WTC11 (cell line): ENCODE measurements at regions not wholly inside any gene's neighbourhood (a gene's known extent, or its start where the extent isn't known, plus 50 kb on each side); places are given as distances from the start of the nearest gene placed in this dataset.

ENCODE experiments used
- ATAC-seq: fragments of 200-7000 bp; cut with Tn5 transposase; 2 replicates; pipeline ENCODE4 v1.10.0; 2021; ENCODE audit warnings: mild to moderate bottlenecking, moderate library complexity
- CTCF ChIA-PET: fragments of 300-600 bp; sonication (Branson Sonifier 250); formaldehyde crosslinking; loops from one replicate; lab custom pipeline; 2021; ENCODE audit warnings: antibody characterized with exemption; lab: Charles Lee
- POLR2A ChIA-PET: fragments of 350-600 bp; sonication (Branson Sonifier 250); formaldehyde crosslinking; loops from one replicate; lab custom pipeline; 2021; ENCODE audit warnings: antibody characterized with exemption; lab: Charles Lee
- DNase-seq: peaks from one replicate; pipeline ENCODE4 v3.0.0; 2021; ENCODE audit warnings: low spot score
- H3K27ac Mint-ChIP-seq: 2 replicates; pipeline ENCODE4 v1.8.0; 2021; ENCODE audit warnings: mixed read lengths
- H3K27me3 Mint-ChIP-seq: 2 replicates; pipeline ENCODE4 v1.8.0; 2021; ENCODE audit warnings: low read depth, mild to moderate bottlenecking, moderate library complexity, mixed read lengths
- H3K36me3 Mint-ChIP-seq: 2 replicates; pipeline ENCODE4 v1.8.0; 2021; ENCODE audit warnings: mixed read lengths
- H3K4me1 Mint-ChIP-seq: 2 replicates; pipeline ENCODE4 v1.8.0; 2022; ENCODE audit warnings: mixed read lengths
- H3K4me3 Mint-ChIP-seq: 2 replicates; pipeline ENCODE4 v1.8.0; 2021; ENCODE audit warnings: mild to moderate bottlenecking, moderate library complexity, mixed read lengths
- H3K9me3 Mint-ChIP-seq: 2 replicates; pipeline ENCODE4 v1.8.0; 2021; ENCODE audit warnings: mixed read lengths
- AFF4 ChIP-seq: sonication (generic); formaldehyde crosslinking; IDR thresholded peaks from 2 replicates; pipeline ENCODE4 v1.8.1; 2023; ENCODE audit warnings: mild to moderate bottlenecking, missing genetic modification reagents, borderline replicate concordance
- ATF1 ChIP-seq: sonication (generic); formaldehyde crosslinking; IDR thresholded peaks from 2 replicates; pipeline ENCODE4 v1.8.1; 2023; ENCODE audit warnings: mild to moderate bottlenecking, moderate library complexity, missing genetic modification reagents
- ERG ChIP-seq: fragments of 250-450 bp; sonication (Bioruptor Pico); IDR thresholded peaks from 2 replicates; pipeline ENCODE4 v1.8.0; 2021; ENCODE audit warnings: mild to moderate bottlenecking
- ESRRA ChIP-seq: sonication (generic); formaldehyde crosslinking; IDR thresholded peaks from 2 replicates; pipeline ENCODE4 v1.8.1; 2022; ENCODE audit warnings: mild to moderate bottlenecking, missing genetic modification reagents, borderline replicate concordance
- ETV6 ChIP-seq: sonication (generic); formaldehyde crosslinking; IDR thresholded peaks from 2 replicates; pipeline ENCODE4 v1.8.1; 2022; ENCODE audit warnings: mild to moderate bottlenecking, missing genetic modification reagents
- FOXJ3 ChIP-seq: sonication (generic); formaldehyde crosslinking; IDR thresholded peaks from 2 replicates; pipeline ENCODE4 v1.9.0; 2021; ENCODE audit warnings: missing genetic modification reagents, mild to moderate bottlenecking, borderline replicate concordance
- GTF2I ChIP-seq: fragments of 250-450 bp; sonication (Bioruptor Pico); conservative IDR thresholded peaks from 2 replicates; pipeline ENCODE4 v1.4.0; 2021; ENCODE audit warnings: mild to moderate bottlenecking
- IRF2 ChIP-seq: sonication (generic); formaldehyde crosslinking; IDR thresholded peaks from 2 replicates; pipeline ENCODE4 v1.8.0; 2022; ENCODE audit warnings: low read depth, missing genetic modification reagents, borderline replicate concordance
- JUN ChIP-seq: sonication (generic); formaldehyde crosslinking; IDR thresholded peaks from 2 replicates; pipeline ENCODE4 v1.8.0; 2023; ENCODE audit warnings: mild to moderate bottlenecking, missing genetic modification reagents
- KAT7 ChIP-seq: sonication (generic); formaldehyde crosslinking; IDR thresholded peaks from 2 replicates; pipeline ENCODE4 v1.8.1; 2023; ENCODE audit warnings: missing genetic modification reagents, mild to moderate bottlenecking, borderline replicate concordance
- PRRX2 ChIP-seq: fragments of 250-450 bp; sonication (Bioruptor Pico); IDR thresholded peaks from 2 replicates; pipeline ENCODE4 v1.8.0; 2021; ENCODE audit warnings: mild to moderate bottlenecking
- RORB ChIP-seq: fragments of 250-450 bp; sonication (Bioruptor Pico); IDR thresholded peaks from 2 replicates; pipeline ENCODE4 v1.9.0; 2021; ENCODE audit warnings: mild to moderate bottlenecking
- STAT6 ChIP-seq: sonication (generic); formaldehyde crosslinking; conservative IDR thresholded peaks from 2 replicates; pipeline ENCODE4 v1.8.1; 2023; ENCODE audit warnings: mild to moderate bottlenecking, low read depth, missing genetic modification reagents, moderate library complexity
- TEAD4 ChIP-seq: sonication (generic); formaldehyde crosslinking; IDR thresholded peaks from 2 replicates; pipeline ENCODE4 v1.8.0; 2022; ENCODE audit warnings: mild to moderate bottlenecking, missing genetic modification reagents
- ZNF219 ChIP-seq: sonication (generic); formaldehyde crosslinking; IDR thresholded peaks from 2 replicates; pipeline ENCODE4 v1.8.0; 2023; ENCODE audit warnings: missing genetic modification reagents, mild to moderate bottlenecking, borderline replicate concordance
- ZNF232 ChIP-seq: sonication (generic); formaldehyde crosslinking; IDR thresholded peaks from 2 replicates; pipeline ENCODE4 v1.8.0; 2022; ENCODE audit warnings: mild to moderate bottlenecking, missing genetic modification reagents
- ZNF423 ChIP-seq: fragments of 250-450 bp; sonication (Bioruptor Pico); IDR thresholded peaks from 2 replicates; pipeline ENCODE4 v2.1.2; 2022; ENCODE audit warnings: mild to moderate bottlenecking, moderate library complexity
- TF ChIP-seq, protein P1 (sequence below): sonication (generic); formaldehyde crosslinking; IDR thresholded peaks from 2 replicates; pipeline ENCODE4 v1.8.1; 2022; ENCODE audit warnings: low read depth, mild to moderate bottlenecking, moderate library complexity, missing genetic modification reagents, borderline replicate concordance
- TF ChIP-seq, protein P2 (sequence below): sonication (generic); formaldehyde crosslinking; IDR thresholded peaks from 2 replicates; pipeline ENCODE4 v1.8.1; 2023; ENCODE audit warnings: mild to moderate bottlenecking, missing genetic modification reagents, moderate library complexity
- TF ChIP-seq, protein P3 (sequence below): sonication (generic); formaldehyde crosslinking; IDR thresholded peaks from 2 replicates; pipeline ENCODE4 v1.8.0; 2022; ENCODE audit warnings: mild to moderate bottlenecking, missing genetic modification reagents
- TF ChIP-seq, protein P4 (sequence below): sonication (generic); formaldehyde crosslinking; IDR thresholded peaks from 2 replicates; pipeline ENCODE4 v1.8.0; 2022; ENCODE audit warnings: mild to moderate bottlenecking, missing genetic modification reagents

GRCh38 chr12:131312793-131313545 lies 359.3 kb downstream of the ADGRD1 start:
- H3K4me3 Mint-ChIP-seq, result no peak overlapping the region
- H3K27me3 Mint-ChIP-seq, result peaks cover 7% of the 10 kb centered on the region
- H3K36me3 Mint-ChIP-seq, result peaks cover 14% of the 10 kb centered on the region
- DNase-seq (no peak), ATAC-seq (no peak)
- CTCF ChIA-PET, result no interaction called here
- POLR2A ChIA-PET, result no interaction called here
- no peak overlapping the region for H3K27ac Mint-ChIP-seq
- H3K9me3 Mint-ChIP-seq, result peaks cover 29% of the 10 kb centered on the region
- TF ChIP-seq ETV6 (CRISPR knock-in tag) (no peak), TEAD4 (CRISPR knock-in tag) (no peak), GTF2I (CRISPR knock-in tag) (no peak), ZNF219 (CRISPR knock-in tag) (no peak), ERG (no peak), IRF2 (CRISPR knock-in tag) (no peak), STAT6 (CRISPR knock-in tag) (no peak), ATF1 (CRISPR knock-in tag) (no peak), PRRX2 (no peak), FOXJ3 (CRISPR knock-in tag) (no peak), JUN (CRISPR knock-in tag) (no peak), ZNF232 (CRISPR knock-in tag) (no peak)
- TF ChIP-seq, protein P1, sequence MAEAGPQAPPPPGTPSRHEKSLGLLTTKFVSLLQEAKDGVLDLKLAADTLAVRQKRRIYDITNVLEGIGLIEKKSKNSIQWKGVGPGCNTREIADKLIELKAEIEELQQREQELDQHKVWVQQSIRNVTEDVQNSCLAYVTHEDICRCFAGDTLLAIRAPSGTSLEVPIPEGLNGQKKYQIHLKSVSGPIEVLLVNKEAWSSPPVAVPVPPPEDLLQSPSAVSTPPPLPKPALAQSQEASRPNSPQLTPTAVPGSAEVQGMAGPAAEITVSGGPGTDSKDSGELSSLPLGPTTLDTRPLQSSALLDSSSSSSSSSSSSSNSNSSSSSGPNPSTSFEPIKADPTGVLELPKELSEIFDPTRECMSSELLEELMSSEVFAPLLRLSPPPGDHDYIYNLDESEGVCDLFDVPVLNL (CRISPR knock-in tag), result no peak
- TF ChIP-seq, protein P2, sequence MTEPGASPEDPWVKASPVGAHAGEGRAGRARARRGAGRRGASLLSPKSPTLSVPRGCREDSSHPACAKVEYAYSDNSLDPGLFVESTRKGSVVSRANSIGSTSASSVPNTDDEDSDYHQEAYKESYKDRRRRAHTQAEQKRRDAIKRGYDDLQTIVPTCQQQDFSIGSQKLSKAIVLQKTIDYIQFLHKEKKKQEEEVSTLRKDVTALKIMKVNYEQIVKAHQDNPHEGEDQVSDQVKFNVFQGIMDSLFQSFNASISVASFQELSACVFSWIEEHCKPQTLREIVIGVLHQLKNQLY (CRISPR knock-in tag), result no peak
- TF ChIP-seq, protein P3, sequence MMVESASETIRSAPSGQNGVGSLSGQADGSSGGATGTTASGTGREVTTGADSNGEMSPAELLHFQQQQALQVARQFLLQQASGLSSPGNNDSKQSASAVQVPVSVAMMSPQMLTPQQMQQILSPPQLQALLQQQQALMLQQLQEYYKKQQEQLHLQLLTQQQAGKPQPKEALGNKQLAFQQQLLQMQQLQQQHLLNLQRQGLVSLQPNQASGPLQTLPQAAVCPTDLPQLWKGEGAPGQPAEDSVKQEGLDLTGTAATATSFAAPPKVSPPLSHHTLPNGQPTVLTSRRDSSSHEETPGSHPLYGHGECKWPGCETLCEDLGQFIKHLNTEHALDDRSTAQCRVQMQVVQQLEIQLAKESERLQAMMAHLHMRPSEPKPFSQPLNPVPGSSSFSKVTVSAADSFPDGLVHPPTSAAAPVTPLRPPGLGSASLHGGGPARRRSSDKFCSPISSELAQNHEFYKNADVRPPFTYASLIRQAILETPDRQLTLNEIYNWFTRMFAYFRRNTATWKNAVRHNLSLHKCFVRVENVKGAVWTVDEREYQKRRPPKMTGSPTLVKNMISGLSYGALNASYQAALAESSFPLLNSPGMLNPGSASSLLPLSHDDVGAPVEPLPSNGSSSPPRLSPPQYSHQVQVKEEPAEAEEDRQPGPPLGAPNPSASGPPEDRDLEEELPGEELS (CRISPR knock-in tag), result no peak
- TF ChIP-seq, protein P4, sequence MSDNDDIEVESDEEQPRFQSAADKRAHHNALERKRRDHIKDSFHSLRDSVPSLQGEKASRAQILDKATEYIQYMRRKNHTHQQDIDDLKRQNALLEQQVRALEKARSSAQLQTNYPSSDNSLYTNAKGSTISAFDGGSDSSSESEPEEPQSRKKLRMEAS, result no peak
- peaks cover 19% of the 10 kb centered on the region for H3K4me1 Mint-ChIP-seq

GRCh38 chr12:131313635-131314034 lies 359.9 kb downstream of the ADGRD1 start:
- H3K4me1 Mint-ChIP-seq, result peaks cover 25% of the 10 kb centered on the region
- ATAC-seq, result no peak

More at GRCh38 chr12:131313635-131314034, 359.9 kb downstream of the ADGRD1 start:
- CTCF ChIA-PET, result no interaction called here
- Mint-ChIP-seq H3K27ac (no peak overlapping the region), H3K27me3 (peaks cover 7% of the 10 kb centered on the region), H3K36me3 (peaks cover 21% of the 10 kb centered on the region), H3K9me3 (peaks cover 35% of the 10 kb centered on the region), H3K4me3 (no peak overlapping the region)
- POLR2A ChIA-PET, result no interaction called here
- TF ChIP-seq, protein P4, result no peak
- TF ChIP-seq ESRRA (CRISPR knock-in tag) (no peak), RORB (CRISPR knock-in tag) (no peak), AFF4 (CRISPR knock-in tag) (no peak), ZNF423 (CRISPR knock-in tag) (peak; percentile 96), KAT7 (no peak), ZNF219 (CRISPR knock-in tag) (no peak)
- DNase-seq, result no peak
